Bronchial epithelial cell (primary cell): ENCODE measurements at regions not wholly inside any gene's neighbourhood (a gene's known extent, or its start where the extent isn't known, plus 50 kb on each side); places are given as distances from the start of the nearest gene placed in this dataset.

Source experiments
- DNase-seq: peaks from one replicate; pipeline ENCODE4 v3.0.0-alpha.2; 2010; ENCODE audit warnings: low read depth
- FAIRE-seq: peaks from 2 replicates; lab custom pipeline; 2011; peaks lifted over from hg19 to GRCh38; lab: Jason Lieb, UNC
- H3K27me3 ChIP-seq: 2 replicates; pipeline ENCODE4 v1.5.1; 2011; ENCODE audit warnings: low read length; ENCODE audit not compliant: control insufficient read depth, insufficient read depth
- H3K36me3 ChIP-seq: 2 replicates; pipeline ENCODE4 v1.5.1; 2011; ENCODE audit warnings: low read length; ENCODE audit not compliant: control insufficient read depth, insufficient read depth
- H3K4me3 ChIP-seq: 2 replicates; pipeline ENCODE4 v1.5.1; 2011; ENCODE audit warnings: mild to moderate bottlenecking, low read depth, low read length, control low read depth
- CTCF ChIP-seq: IDR thresholded peaks from 2 replicates; pipeline ENCODE4 v1.5.1; 2011; ENCODE audit warnings: mild to moderate bottlenecking, moderate library complexity, low read length, control low read depth, inconsistent platforms; ENCODE audit not compliant: insufficient read depth, severe bottlenecking

GRCh38 chr6:41409489-41409888 is 74.1 kb downstream of the NCR2 start:
- Histone ChIP-seq H3K4me3 (no peak overlapping the region), H3K36me3 (no peaks in the 10 kb centered on the region), H3K27me3 (peaks cover 11% of the 10 kb centered on the region)
- DNase-seq (no peak), FAIRE-seq (no peak)
- TF ChIP-seq CTCF = no peak

GRCh38 chr6:41411961-41412360 is 76.6 kb downstream of the NCR2 start:
- Histone ChIP-seq H3K27me3 (peaks cover 19% of the 10 kb centered on the region), H3K4me3 (no peak overlapping the region), H3K36me3 (no peaks in the 10 kb centered on the region)
- TF ChIP-seq CTCF = no peak
- FAIRE-seq (no peak), DNase-seq (no peak)

DNA sequence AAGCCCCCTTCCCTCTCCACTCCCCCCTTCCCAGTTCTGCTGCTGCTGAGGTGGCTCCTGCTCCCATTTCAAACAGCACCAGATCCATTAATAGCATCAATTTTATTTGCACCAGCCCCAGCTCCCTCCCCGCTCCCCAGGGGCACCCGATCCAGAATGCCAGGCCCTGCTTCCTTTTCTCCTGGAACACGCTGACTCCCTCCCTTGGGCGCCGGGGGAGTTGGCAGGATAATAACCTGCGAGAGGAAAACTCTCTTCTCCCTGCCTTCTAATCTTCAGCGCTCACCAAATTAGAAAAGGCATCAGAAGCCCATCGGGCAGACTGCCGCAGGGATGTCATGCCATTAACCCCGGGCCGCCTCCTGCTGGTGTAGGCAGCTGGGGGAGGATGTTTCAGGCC is 77.8 kb downstream of the NCR2 start:
- Histone ChIP-seq H3K36me3 (no peaks in the 10 kb centered on the region), H3K27me3 (peaks cover 19% of the 10 kb centered on the region), H3K4me3 (no peak overlapping the region)
- DNase-seq (no peak), FAIRE-seq (no peak)
- no peak for TF ChIP-seq CTCF

DNA sequence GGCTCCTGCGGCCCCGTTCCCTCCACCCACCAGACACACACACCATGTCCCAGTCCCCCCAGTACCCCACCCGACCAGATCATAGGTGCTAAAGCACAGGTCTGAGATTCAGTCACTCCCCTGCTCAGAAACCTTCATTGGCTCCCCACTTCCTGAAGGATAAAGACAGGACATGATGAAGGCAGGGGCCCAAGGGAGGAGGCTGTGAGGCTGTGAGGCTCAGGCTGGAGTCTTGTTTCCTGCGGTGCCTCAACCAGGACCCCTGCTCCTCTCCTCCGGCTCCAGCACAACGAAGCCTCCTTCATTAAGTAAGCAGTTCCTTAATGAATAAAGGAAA is 81.1 kb downstream of the NCR2 start:
- H3K27me3 ChIP-seq = peaks cover 16% of the 10 kb centered on the region
- no peaks in the 10 kb centered on the region for H3K36me3 ChIP-seq
- no peak for FAIRE-seq
- TF ChIP-seq CTCF = no peak
- no peak for DNase-seq
- H3K4me3 ChIP-seq = no peak overlapping the region

DNA sequence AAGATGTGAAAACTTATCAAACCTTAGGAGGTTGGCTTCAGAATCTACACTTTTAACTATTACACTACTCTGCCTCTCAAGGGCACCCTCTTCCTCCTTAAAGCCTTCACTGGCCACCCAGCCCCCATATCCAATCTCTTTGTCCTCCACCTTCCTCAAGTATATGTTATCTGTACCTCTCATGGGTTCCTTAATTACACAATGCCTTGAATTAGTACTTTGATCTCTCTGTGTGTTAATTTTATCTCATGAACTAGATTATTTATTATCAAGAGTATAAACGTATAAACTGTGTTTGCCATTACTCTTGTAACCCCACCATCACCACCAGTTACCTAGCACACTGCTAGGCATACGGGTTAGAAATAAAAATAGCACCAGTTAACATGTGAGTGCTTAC is 83.3 kb downstream of the NCR2 start:
- H3K36me3 ChIP-seq = no peaks in the 10 kb centered on the region
- no peak overlapping the region for H3K4me3 ChIP-seq
- peaks cover 13% of the 10 kb centered on the region for H3K27me3 ChIP-seq
- FAIRE-seq (no peak), DNase-seq (no peak)
- no peak for TF ChIP-seq CTCF

- Histone ChIP-seq H3K36me3 (no peaks in the 10 kb centered on the region), H3K4me3 (no peak overlapping the region), H3K27me3 (peaks cover 11% of the 10 kb centered on the region)
- FAIRE-seq = no peak
- DNase-seq = no peak
- TF ChIP-seq CTCF = no peak
Observed at GRCh38 chr6:41419385-41419784, 84.0 kb downstream of the NCR2 start.
